Osteocyte (in vitro differentiated cells): ENCODE measurements at regions not wholly inside any gene's neighbourhood (a gene's known extent, or its start where the extent isn't known, plus 50 kb on each side); places are given as distances from the start of the nearest gene placed in this dataset.

Experiments used
- DNase-seq: peaks from one replicate; pipeline ENCODE4 v3.0.0; 2021; ENCODE audit warnings: mixed read lengths; ENCODE audit not compliant: unreplicated experiment; ENCODE audit errors: extremely low spot score
- H3K27ac Mint-ChIP-seq: one replicate; pipeline ENCODE4 v1.8.0; 2021; ENCODE audit warnings: mild to moderate bottlenecking, mixed read lengths; ENCODE audit not compliant: unreplicated experiment
- H3K27me3 Mint-ChIP-seq: one replicate; pipeline ENCODE4 v1.8.0; 2021; ENCODE audit warnings: mixed read lengths; ENCODE audit not compliant: unreplicated experiment
- H3K36me3 Mint-ChIP-seq: one replicate; pipeline ENCODE4 v1.8.0; 2021; ENCODE audit warnings: mixed read lengths; ENCODE audit not compliant: unreplicated experiment
- H3K4me1 Mint-ChIP-seq: one replicate; pipeline ENCODE4 v1.8.0; 2021; ENCODE audit warnings: mixed read lengths; ENCODE audit not compliant: unreplicated experiment
- H3K4me3 Mint-ChIP-seq: one replicate; pipeline ENCODE4 v1.8.0; 2021; ENCODE audit warnings: mild to moderate bottlenecking, moderate library complexity, mixed read lengths; ENCODE audit not compliant: unreplicated experiment
- H3K9me3 Mint-ChIP-seq: one replicate; pipeline ENCODE4 v1.8.0; 2021; ENCODE audit warnings: mixed read lengths; ENCODE audit not compliant: unreplicated experiment
- CTCF ChIP-seq: fragments of 200-600 bp; sonication (generic); IDR thresholded peaks from 2 replicates; pipeline ENCODE4 v1.5.0; 2021; ENCODE audit warnings: antibody characterized with exemption, mild to moderate bottlenecking, moderate library complexity

- Mint-ChIP-seq H3K36me3 (no peaks in the 10 kb centered on the region), H3K27ac (no peak overlapping the region), H3K4me3 (no peak overlapping the region), H3K27me3 (no peaks in the 10 kb centered on the region), H3K4me1 (peaks cover 6% of the 10 kb centered on the region), H3K9me3 (peaks cover 21% of the 10 kb centered on the region)
- TF ChIP-seq CTCF: no peak
- no peak for DNase-seq
These were observed 70.4 kb upstream of the SIRPA start for GRCh38 chr20:1824834-1825233.

- H3K36me3 Mint-ChIP-seq: no peaks in the 10 kb centered on the region
- no peak overlapping the region for H3K27ac Mint-ChIP-seq
- DNase-seq: no peak
- peaks cover 6% of the 10 kb centered on the region for H3K4me1 Mint-ChIP-seq
- no peak overlapping the region for H3K4me3 Mint-ChIP-seq
- H3K9me3 Mint-ChIP-seq: peaks cover 21% of the 10 kb centered on the region
- TF ChIP-seq CTCF: no peak
- H3K27me3 Mint-ChIP-seq: no peaks in the 10 kb centered on the region
These were observed 71.0 kb upstream of the SIRPA start for GRCh38 chr20:1824181-1824580.

GRCh38 chr20:1823450-1823844 lies 71.8 kb upstream of the SIRPA start:
- no peaks in the 10 kb centered on the region for H3K27me3 Mint-ChIP-seq

GRCh38 chr20:1822564-1823449 lies 72.4 kb upstream of the SIRPA start:
- Mint-ChIP-seq H3K27ac (no peak overlapping the region), H3K9me3 (peaks cover 21% of the 10 kb centered on the region), H3K27me3 (no peaks in the 10 kb centered on the region), H3K4me3 (no peak overlapping the region), H3K36me3 (no peaks in the 10 kb centered on the region), H3K4me1 (peaks cover 8% of the 10 kb centered on the region)
- no peak for DNase-seq
- no peak for TF ChIP-seq CTCF

More at GRCh38 chr20:1823450-1823844, 71.8 kb upstream of the SIRPA start:
- Mint-ChIP-seq H3K9me3 (peaks cover 21% of the 10 kb centered on the region), H3K27ac (no peak overlapping the region), H3K4me1 (peaks cover 6% of the 10 kb centered on the region), H3K4me3 (no peak overlapping the region), H3K36me3 (no peaks in the 10 kb centered on the region)
- TF ChIP-seq CTCF: no peak
- no peak for DNase-seq

GRCh38 chr20:1820138-1821079 lies 74.8 kb upstream of the SIRPA start:
- H3K36me3 Mint-ChIP-seq: no peaks in the 10 kb centered on the region
- H3K9me3 Mint-ChIP-seq: peaks cover 21% of the 10 kb centered on the region
- H3K4me1 Mint-ChIP-seq: peaks cover 22% of the 10 kb centered on the region
- no peak for DNase-seq
- H3K27me3 Mint-ChIP-seq: no peaks in the 10 kb centered on the region
- no peak for TF ChIP-seq CTCF
- no peak overlapping the region for H3K4me3 Mint-ChIP-seq
- no peak overlapping the region for H3K27ac Mint-ChIP-seq
